Stimulated activated CD4-positive, alpha-beta T cell treated with anti-CD3 and anti-CD28 coated beads, Interleukin-1b, Interleukin-23, amount 100 ng/mL, for 1 hour (primary cell): ENCODE measurements at regions not wholly inside any gene's neighbourhood (a gene's known extent, or its start where the extent isn't known, plus 50 kb on each side); places are given as distances from the start of the nearest gene placed in this dataset.

Experiments used
- DNase-seq, 2 donors: peaks; one replicate each; pipeline ENCODE4 v3.0.0-alpha.2; 2020; ENCODE audit warnings: low read depth in 2 of 2

DNA sequence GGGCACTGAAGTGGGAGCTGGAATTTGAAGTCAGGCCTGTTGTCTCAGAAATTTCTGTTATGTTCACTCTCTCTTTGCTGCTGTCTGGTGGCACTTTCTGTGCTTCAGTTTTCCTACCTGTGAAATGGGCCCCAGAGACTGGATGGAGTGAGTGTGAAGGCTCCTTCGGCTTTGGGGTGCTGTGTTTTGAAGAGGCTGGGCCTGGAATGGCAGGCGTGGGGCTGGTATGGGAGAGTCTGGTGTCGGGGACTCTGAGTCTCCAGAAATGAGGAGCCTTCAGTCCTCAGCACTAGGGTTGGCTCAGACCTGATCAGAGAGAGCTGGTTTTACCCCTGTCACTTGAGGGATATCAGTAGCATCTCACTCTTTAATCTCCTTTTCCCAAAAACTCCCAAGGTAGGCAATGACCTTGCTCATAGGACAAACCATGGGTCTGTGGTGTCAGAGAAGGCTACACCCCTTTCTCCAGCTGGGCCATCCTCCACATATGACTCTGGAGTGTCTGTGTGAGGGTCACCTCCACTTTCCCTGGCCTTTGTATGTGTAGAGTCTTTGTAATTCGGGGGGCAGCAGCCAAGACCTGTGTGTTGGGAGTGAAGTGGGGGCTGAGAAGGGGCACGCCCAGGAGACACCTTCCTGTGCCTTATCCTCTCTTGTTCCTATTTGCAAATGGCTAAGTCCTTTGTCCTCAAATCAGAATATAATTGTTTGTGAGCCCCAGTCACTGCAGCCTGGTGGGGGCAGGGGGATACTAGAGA, 279.9 kb downstream of the PTPRU start:
- DNase-seq = no peak

DNA sequence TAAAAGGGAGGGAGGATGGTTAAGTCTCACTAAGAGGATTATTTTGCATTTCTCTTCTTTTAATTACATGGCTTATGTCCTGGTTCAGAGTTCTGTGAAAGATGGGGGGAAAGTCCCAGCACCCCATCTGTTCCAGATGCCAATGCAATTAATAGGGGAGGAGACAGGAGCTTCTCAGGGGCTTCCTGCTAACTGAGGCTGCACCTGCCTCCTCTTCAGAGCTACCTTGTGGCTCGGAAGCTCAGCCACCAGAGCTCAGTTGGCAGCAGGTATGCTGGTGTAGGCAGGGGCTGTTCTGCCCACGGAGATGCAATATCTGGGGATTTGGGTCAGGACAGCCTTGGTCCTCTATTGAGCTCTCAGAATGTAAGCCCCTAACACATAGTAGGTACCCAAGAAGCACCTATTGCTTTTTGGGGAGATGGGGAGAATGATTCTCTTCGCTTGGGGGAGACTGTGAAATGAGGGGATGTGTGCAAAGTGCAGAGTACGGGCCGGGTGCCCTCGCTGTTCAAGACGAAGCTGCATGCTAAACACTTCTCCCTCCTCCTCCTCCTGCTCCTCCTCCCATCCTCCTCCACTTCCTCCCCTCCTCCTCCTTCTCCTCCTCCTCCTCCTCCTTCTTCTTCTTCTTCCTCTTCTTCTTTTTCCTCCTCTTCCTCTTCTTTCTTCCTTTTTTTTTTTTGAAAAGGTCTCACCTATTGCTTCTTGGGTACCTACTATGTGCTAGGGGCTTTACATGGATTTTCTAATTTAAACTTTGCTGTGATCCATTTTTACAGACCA, 279.0 kb downstream of the PTPRU start:
- no peak for DNase-seq

DNA sequence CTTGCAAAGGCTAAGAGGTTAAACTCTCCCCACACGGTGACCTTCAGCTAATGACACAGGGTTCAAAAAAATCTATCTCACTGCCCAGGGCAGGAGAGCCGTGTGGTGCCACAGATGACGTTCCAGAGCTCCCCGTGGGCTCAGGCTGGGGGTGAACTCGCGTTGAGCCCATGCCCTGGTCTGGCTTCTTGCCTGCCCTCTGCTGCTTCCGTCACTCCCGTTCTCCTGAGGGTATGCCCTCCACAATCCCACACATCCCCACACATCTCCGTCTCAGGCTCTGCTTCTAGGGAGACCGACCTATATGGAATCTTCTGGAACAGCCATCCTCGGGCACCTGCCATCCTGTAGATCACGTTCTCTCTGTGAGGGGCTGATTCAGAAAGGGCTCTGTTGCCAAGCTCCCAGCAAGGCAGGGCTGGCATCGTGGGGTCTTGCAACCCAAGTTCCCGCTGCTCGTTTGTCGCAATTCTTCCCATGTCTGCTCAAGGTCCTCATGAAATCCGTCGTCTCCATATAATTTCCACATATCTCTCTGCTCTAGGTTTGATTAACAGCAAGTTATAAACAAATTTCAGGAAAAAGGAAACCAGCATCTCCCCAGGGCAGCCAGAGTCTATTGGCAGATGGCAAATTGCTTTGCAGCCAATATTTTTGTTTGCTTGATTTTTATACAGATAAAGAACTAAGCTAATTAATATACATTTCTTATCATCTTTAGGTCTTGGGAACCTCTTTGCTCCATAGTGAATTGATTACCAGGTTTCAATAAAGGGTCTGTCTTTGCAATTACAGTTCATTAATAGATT, 278.2 kb downstream of the PTPRU start:
- no peak for DNase-seq

DNA sequence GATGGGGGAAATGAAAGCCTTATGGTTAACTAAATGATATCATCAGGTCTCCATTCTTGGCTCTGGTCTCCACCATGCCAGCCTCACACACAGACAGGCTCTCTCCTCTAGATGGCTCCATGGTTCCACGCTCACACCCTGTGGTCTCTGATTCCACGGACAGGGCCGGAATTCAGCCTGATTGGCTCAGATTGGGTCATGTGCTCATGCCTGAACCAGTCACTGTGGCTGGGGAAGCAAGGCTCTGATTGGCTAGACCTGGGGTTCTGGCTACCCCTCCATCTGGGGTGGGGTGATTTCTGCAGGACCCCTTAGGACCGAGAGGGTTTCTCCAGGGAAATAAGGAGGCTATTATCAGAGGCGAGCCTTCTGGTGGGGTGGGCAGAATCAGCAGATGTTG, 277.0 kb downstream of the PTPRU start:
- DNase-seq = no peak

DNA sequence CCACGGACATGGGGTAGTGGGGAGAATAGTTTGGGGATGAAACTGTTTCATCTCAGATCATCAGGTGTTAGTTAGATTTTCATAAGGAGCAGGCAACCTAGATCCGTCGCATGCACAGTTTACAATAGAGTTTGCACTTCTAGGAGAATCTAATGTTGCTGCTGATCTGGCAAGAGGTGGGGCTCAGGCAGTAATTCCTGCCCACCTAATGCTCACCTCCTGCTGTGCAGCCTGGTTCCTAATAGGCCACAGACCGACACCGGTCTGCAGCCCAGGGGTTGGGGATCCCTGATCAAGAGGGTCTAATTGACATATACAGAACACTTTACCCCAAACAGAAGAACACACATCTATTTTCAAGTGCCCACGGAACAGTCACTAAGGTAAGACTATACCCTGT, 275.1 kb downstream of the PTPRU start:
- no peak for DNase-seq

DNA sequence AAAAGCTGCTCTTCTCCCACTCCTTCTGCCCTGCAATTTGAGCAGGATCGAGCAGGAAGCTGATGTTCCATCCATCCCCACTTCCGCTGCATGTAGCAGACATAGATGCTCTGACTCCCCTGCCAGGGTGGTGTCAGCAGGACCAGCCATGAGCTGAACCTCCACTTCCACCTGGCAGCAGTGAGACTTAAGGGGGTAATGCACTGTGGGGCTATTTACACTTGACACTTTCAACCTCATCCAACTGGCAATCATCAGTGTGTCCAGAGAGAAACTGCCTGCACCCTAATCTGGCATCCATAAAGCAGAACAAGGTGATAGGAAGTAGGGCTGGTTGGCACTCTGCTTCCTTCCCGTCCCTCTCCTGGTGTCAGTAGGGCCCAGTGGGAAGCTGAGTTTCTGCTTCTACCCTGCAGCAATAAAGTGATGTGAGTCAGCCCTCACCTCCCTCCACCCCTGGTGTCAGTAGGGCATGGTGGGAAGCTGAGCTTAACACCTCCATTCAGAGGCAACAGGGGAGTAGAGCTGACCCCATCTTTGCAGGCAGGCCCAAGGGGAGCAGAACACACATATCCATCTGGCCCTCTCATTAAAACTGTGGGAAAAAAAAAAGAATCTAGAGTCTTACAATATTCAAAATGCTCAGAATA, 272.3 kb downstream of the PTPRU start:
- no peak for DNase-seq

GRCh38 chr1:29506678-29507225, 270.4 kb downstream of the PTPRU start:
- no peak for DNase-seq

- DNase-seq = no peak
These were observed 269.4 kb downstream of the PTPRU start for GRCh38 chr1:29505532-29506220.

DNA sequence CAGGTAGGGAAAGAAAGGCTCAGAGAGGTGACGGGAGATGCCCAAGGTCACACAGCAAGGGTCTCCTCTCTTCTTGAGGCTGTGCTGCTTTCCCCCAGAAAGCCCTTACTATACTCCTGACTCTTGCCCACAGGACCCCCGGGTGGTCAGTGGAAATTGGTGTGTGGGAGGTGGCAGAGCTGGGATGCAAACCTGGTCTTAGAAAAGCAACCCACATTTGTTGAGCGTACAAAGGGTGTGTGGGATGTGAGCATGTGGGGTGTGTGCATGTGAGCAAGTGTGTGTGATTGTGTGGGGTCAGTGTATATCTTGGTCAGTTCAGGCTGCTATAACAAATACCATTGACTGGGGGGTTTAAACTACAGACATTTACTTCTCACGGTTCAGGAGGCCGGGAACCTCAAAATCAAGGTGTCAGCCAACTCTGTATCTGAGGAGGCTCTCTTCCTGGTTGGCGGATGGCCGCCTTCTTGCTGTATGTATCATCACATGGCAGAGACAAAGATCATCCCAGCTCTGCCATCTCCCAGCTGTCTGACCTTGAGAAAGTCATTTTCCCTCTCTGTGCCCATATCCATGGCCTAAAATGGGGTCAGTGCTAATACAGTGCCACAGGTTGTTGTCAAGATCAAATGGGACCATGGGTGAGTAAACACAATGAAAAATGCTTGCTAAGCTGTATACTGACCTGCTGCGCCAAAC, 268.5 kb downstream of the PTPRU start:
- DNase-seq = no peak

- no peak for DNase-seq
These were observed 267.9 kb downstream of the PTPRU start for GRCh38 chr1:29504196-29504595.

GRCh38 chr1:29502911-29503840, 266.9 kb downstream of the PTPRU start:
- DNase-seq = no peak

GRCh38 chr1:29502225-29502910, 266.0 kb downstream of the PTPRU start:
- DNase-seq = no peak

- DNase-seq = no peak
These were observed 265.1 kb downstream of the PTPRU start for GRCh38 chr1:29501227-29501976.

GRCh38 chr1:29500651-29501050, 264.3 kb downstream of the PTPRU start:
- DNase-seq = no peak

DNA sequence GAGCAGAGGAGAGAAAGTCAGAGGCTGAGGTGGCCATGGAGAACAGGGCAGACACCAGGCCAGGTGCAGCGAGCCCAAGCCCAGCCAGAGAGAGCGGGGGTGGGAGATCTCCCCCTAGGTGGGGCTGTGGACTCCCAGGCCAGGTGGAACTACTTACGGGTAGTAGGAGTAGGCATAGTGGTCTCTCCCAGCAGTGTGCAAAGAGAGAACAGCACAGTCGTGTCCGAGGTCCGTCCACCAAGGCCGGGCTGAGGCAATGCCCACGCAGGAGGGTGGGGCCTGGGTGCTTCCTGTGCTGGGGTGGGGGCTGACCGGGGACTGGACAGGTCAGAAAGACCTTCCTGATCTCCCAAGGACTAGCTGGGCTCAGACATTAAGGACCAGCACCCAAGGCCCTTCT, 263.7 kb downstream of the PTPRU start:
- no peak for DNase-seq

DNA sequence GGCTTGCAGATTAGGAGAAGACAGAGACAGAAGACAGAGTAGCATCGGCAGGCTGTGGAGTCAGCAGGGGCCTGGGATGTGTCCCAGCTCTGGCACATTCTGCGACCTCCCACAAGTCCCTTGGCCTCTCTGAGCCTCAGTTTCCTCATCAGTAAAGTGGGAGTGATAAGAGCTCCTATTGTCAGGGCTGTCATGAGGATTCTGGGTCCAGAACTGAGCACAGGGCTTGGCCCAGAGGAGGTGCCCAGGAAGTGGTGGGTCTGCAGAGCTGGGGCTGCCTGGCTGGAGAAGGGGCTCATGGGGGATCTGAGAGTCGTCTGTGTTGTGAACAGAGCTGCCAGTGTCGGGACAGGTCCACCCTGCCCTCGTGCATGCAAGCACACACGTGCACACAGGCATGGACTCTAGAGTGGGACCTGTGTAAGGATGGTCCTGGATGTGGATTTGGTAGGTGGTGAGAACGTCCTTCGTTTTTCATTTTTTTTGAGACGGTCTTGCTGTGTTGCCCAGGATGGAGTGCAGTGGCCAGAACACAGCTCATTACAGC, 262.9 kb downstream of the PTPRU start:
- no peak for DNase-seq
